ENCODE measurements at regions not wholly inside any gene's neighbourhood (a gene's known extent, or its start where the extent isn't known, plus 50 kb on each side); places are given as distances from the start of the nearest gene placed in this dataset.

DNA sequence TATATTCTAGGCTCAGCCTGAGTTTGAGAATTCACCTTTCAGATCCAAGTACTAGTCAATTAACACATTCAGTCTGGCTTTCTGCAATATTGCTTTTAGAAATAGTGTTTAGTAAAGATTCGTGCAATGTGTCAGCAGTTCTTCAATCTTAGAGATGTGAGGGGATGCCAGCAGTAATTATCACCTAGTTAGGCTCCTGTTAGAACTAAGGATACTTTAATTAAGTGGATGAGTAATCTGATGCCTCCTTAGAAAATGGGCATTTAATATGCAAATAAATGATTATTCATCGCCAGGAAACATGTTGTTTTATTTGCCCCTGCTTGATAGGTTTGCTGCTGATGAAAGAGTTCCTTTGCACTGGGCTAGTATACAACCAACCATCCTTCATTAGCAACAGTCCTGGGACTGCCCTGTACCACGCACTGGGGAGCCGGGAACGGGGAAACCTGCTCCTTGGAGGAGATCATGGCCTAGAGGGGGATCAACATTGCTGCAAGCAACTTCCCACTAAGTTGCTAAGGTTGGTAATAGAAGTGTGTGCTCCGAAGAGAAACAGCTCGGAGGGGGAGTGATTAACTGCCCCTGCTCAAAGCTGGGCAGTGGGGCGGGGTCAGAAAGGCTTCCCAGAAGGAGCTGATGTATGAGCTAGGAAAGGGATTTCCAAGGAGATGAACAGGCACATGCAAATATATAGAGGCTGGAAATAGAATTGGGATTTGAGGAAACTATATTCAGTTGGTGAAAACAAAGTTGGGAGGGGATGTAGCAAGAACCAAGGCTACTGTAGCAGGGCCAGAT lies 231.8 kb downstream of the DRD1 start:
- H3K27me3 ChIP-seq: no peaks in the 10 kb centered on the region
- H3K27ac ChIP-seq: no peak overlapping the region
- no peak overlapping the region for H3K4me3 ChIP-seq
- H3K4me1 ChIP-seq (ENCODE audit: insufficient read depth): no peaks in the 10 kb centered on the region
- no peak for DNase-seq
- H3K9me3 ChIP-seq: no peaks in the 10 kb centered on the region
- TF ChIP-seq, protein P1, sequence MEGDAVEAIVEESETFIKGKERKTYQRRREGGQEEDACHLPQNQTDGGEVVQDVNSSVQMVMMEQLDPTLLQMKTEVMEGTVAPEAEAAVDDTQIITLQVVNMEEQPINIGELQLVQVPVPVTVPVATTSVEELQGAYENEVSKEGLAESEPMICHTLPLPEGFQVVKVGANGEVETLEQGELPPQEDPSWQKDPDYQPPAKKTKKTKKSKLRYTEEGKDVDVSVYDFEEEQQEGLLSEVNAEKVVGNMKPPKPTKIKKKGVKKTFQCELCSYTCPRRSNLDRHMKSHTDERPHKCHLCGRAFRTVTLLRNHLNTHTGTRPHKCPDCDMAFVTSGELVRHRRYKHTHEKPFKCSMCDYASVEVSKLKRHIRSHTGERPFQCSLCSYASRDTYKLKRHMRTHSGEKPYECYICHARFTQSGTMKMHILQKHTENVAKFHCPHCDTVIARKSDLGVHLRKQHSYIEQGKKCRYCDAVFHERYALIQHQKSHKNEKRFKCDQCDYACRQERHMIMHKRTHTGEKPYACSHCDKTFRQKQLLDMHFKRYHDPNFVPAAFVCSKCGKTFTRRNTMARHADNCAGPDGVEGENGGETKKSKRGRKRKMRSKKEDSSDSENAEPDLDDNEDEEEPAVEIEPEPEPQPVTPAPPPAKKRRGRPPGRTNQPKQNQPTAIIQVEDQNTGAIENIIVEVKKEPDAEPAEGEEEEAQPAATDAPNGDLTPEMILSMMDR (IDR thresholded peaks at IDR 0.05): no peak
- no peak for TF ChIP-seq POLR2A (IDR thresholded peaks at IDR 0.05)
- no peak for TF ChIP-seq EP300 (IDR thresholded peaks at IDR 0.05)
- intact Hi-C loops (cut with DNase I): no loop called here
- 44 to 54% (median 47%) methylated on average over 8 of the region's 8 CpGs for WGBS, 3 donors
- no peaks in the 10 kb centered on the region for H3K36me3 ChIP-seq

DNA sequence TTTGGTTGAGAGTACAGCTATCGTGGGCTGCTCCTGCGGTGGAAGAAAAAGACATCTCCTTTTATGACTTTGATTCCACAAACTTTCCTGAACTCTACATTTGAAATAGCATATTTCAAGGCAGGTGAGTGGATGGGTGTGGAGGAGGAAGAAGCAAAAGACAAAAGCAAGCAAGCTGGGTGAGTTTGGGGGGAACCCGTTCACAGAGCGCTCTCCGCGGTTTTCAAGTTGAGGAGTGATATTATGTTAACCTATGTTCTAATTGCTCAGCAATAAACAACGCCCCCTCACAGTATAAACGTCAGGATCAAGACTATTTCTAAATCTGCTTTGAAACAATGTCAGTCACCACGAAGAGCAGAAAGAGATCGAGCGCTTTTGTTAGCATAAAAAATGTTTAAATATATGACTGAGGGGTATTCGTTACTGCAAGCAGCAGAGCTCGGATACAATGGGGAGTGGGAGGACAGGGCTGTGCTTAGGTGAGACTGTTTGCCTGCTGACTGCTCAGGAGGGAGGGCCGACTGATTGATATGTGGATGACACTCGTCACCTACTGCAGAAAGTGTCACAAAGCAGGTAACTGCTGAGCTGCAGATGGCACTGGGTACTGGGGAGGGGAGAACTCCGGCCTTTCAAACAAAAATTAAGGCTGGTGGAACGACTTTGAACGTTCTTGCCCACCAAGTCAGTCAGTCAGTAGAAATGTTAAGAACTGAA lies 236.5 kb downstream of the DRD1 start:
- no peak for TF ChIP-seq POLR2A (IDR thresholded peaks at IDR 0.05)
- TF ChIP-seq, protein P1 (IDR thresholded peaks at IDR 0.05): no peak
- no peak for TF ChIP-seq EP300 (IDR thresholded peaks at IDR 0.05)
- DNase-seq: no peak
- Histone ChIP-seq H3K27me3 (no peaks in the 10 kb centered on the region), H3K9me3 (no peaks in the 10 kb centered on the region), H3K36me3 (no peaks in the 10 kb centered on the region), H3K4me1 (ENCODE audit: insufficient read depth) (no peaks in the 10 kb centered on the region), H3K27ac (no peak overlapping the region), H3K4me3 (no peak overlapping the region)
- WGBS, 3 donors: 12 to 20% (median 12%) methylated on average over 18 of the region's 18 CpGs
- intact Hi-C loops (cut with DNase I): no loop called here

DNA sequence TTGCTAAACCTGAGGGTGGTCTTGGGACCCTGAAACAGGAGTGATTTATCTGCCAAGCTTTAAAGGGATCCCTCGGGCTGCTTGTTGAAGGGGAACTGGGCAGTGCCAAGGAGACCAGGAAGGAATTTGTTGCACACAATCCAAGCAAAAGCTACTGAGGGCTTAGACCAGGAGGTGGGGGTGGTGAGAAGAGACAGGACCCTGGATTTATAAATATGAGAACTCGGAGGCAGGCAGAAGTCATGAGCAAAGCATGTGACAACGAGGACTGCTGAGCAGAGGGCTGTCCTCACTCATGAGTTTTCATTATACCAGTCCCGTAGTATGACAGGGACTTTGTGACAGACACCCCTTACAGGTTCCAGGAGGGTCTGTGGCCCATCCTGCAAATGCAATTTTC lies 237.3 kb downstream of the DRD1 start:
- TF ChIP-seq EP300 (IDR thresholded peaks at IDR 0.05) (no peak), POLR2A (IDR thresholded peaks at IDR 0.05) (no peak)
- TF ChIP-seq, protein P1 (IDR thresholded peaks at IDR 0.05): no peak
- intact Hi-C loops (cut with DNase I): no loop called here
- WGBS, 3 donors: 25 to 54% (median 32%) methylated on average over 4 of the region's 4 CpGs

DNA sequence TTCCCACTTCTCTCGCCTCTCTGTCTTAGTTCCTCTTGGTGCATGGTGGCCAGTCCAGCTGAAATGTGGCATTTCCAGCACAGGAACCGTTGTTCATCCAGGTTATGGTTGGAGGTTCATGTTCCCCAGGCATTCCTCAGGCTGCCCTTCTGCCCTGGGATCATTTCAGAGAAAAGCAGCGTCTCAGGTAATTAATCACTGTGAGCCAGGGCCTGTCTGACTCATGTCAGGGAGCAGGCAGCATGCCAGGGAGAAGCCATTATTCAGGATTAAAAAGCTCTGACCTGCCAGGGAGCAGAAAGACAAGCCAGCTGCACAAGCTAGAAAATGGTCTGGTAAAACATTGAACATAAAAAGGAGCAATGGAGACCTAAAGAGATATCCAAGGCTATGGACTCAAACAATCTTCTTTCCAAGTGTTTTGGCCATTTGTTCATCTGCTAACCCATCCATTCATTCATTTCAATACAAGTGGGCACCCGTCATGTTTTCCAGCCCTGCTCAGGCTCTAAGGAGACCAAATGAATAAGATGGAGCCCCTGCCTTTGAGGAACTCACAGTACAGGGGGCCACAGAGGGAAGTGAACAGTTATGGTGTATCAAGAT lies 241.4 kb downstream of the DRD1 start:
- Histone ChIP-seq H3K27me3 (no peaks in the 10 kb centered on the region), H3K36me3 (no peaks in the 10 kb centered on the region), H3K4me3 (no peak overlapping the region), H3K27ac (no peak overlapping the region), H3K9me3 (no peaks in the 10 kb centered on the region), H3K4me1 (ENCODE audit: insufficient read depth) (no peaks in the 10 kb centered on the region)
- intact Hi-C loops (cut with DNase I): no loop called here
- 22 to 32% (median 22%) methylated on average over 4 of the region's 4 CpGs for WGBS, 3 donors
- TF ChIP-seq POLR2A (IDR thresholded peaks at IDR 0.05) (no peak), EP300 (IDR thresholded peaks at IDR 0.05) (no peak)
- TF ChIP-seq, protein P1 (IDR thresholded peaks at IDR 0.05): no peak
- DNase-seq: no peak

More for the DNA sequence above, 237.3 kb downstream of the DRD1 start:
- H3K4me3 ChIP-seq: no peak overlapping the region
- H3K36me3 ChIP-seq: no peaks in the 10 kb centered on the region
- H3K4me1 ChIP-seq (ENCODE audit: insufficient read depth): no peaks in the 10 kb centered on the region
- no peaks in the 10 kb centered on the region for H3K27me3 ChIP-seq
- no peaks in the 10 kb centered on the region for H3K9me3 ChIP-seq
- H3K27ac ChIP-seq: no peak overlapping the region
- DNase-seq: no peak

All from ovary (tissue), 7 donors.